ENCODE measurements at regions not wholly inside any gene's neighbourhood (a gene's known extent, or its start where the extent isn't known, plus 50 kb on each side); places are given as distances from the start of the nearest gene placed in this dataset.

- no peak for ATAC-seq
- no peaks in the 10 kb centered on the region for H3K27me3 ChIP-seq
- no peak overlapping the region for H3K27ac ChIP-seq
- H3K9me3 ChIP-seq = no peaks in the 10 kb centered on the region
- 88% methylated on average over 4 of the region's 4 CpGs for WGBS, 2 donors
- no peaks in the 10 kb centered on the region for H3K4me1 ChIP-seq
- H3K4me3 ChIP-seq = no peak overlapping the region
- no peak for DNase-seq
- no peaks in the 10 kb centered on the region for H3K36me3 ChIP-seq
- TF ChIP-seq CTCF (IDR thresholded peaks at IDR 0.05) = no peak
- intact Hi-C loops (cut with DNase I) = loop anchor here in 3 of 10 donors (10.0 kb wide), 2 partner anchors 105 to 115 kb away; no protein-coding TSS in a partner anchor
Measured at GRCh38 chr4:185899833-185900232, 87.8 kb upstream of the SORBS2 start.

- DNase-seq = no peak
- 69 to 83% methylated on average over 4 of the region's 4 CpGs for WGBS, 2 donors
Measured at GRCh38 chr4:185902654-185903053, 90.7 kb upstream of the SORBS2 start.

DNA sequence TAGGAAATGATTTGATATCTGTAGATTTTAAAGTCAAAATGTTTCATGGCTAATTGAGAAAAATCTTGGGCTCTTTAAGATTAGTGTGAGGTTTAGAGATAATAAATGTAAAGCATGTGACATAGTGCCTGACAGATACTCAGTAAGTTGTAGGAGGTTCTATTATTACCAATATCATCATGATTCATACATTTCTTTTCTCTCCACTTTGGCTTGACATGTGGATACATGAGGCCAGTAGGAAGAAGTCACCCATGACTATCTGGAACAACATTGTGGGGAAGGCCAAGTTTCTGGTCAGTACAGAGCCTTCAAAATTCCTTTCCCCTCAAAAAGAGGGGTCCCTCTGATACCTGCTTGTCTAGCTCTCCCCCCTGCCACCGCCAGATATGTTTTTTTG is 91.2 kb upstream of the SORBS2 start:
- H3K9me3 ChIP-seq = no peaks in the 10 kb centered on the region
- WGBS, 2 donors = 89 to 100% methylated on average over 1 of the region's 1 CpG
- no peak overlapping the region for H3K27ac ChIP-seq
- H3K4me1 ChIP-seq = no peaks in the 10 kb centered on the region
- TF ChIP-seq CTCF (IDR thresholded peaks at IDR 0.05) = no peak
- H3K36me3 ChIP-seq = no peaks in the 10 kb centered on the region
- no peak overlapping the region for H3K4me3 ChIP-seq
- intact Hi-C loops (cut with DNase I) = no loop called here
- H3K27me3 ChIP-seq = no peaks in the 10 kb centered on the region
- ATAC-seq (no peak), DNase-seq (no peak)

More at GRCh38 chr4:185902654-185903053, 90.7 kb upstream of the SORBS2 start:
- H3K9me3 ChIP-seq = no peaks in the 10 kb centered on the region
- H3K4me3 ChIP-seq = no peak overlapping the region
- no peaks in the 10 kb centered on the region for H3K27me3 ChIP-seq
- H3K4me1 ChIP-seq = no peaks in the 10 kb centered on the region
- TF ChIP-seq CTCF (IDR thresholded peaks at IDR 0.05) = no peak
- no peak overlapping the region for H3K27ac ChIP-seq
- H3K36me3 ChIP-seq = no peaks in the 10 kb centered on the region
- ATAC-seq = no peak
- intact Hi-C loops (cut with DNase I) = no loop called here

- H3K4me3 ChIP-seq = no peak overlapping the region
- H3K27ac ChIP-seq = no peak overlapping the region
- no peak for ATAC-seq
- intact Hi-C loops (cut with DNase I) = no loop called here
- no peaks in the 10 kb centered on the region for H3K9me3 ChIP-seq
- H3K27me3 ChIP-seq = no peaks in the 10 kb centered on the region
- DNase-seq = no peak
- TF ChIP-seq CTCF (IDR thresholded peaks at IDR 0.05) = no peak
- 64 to 70% methylated on average over 5 of the region's 5 CpGs for WGBS, 2 donors
- no peaks in the 10 kb centered on the region for H3K36me3 ChIP-seq
- H3K4me1 ChIP-seq = no peaks in the 10 kb centered on the region
Measured at GRCh38 chr4:185904381-185904780, 92.4 kb upstream of the SORBS2 start.
